ENCODE measurements at regions not wholly inside any gene's neighbourhood (a gene's known extent, or its start where the extent isn't known, plus 50 kb on each side); places are given as distances from the start of the nearest gene placed in this dataset.

DNA sequence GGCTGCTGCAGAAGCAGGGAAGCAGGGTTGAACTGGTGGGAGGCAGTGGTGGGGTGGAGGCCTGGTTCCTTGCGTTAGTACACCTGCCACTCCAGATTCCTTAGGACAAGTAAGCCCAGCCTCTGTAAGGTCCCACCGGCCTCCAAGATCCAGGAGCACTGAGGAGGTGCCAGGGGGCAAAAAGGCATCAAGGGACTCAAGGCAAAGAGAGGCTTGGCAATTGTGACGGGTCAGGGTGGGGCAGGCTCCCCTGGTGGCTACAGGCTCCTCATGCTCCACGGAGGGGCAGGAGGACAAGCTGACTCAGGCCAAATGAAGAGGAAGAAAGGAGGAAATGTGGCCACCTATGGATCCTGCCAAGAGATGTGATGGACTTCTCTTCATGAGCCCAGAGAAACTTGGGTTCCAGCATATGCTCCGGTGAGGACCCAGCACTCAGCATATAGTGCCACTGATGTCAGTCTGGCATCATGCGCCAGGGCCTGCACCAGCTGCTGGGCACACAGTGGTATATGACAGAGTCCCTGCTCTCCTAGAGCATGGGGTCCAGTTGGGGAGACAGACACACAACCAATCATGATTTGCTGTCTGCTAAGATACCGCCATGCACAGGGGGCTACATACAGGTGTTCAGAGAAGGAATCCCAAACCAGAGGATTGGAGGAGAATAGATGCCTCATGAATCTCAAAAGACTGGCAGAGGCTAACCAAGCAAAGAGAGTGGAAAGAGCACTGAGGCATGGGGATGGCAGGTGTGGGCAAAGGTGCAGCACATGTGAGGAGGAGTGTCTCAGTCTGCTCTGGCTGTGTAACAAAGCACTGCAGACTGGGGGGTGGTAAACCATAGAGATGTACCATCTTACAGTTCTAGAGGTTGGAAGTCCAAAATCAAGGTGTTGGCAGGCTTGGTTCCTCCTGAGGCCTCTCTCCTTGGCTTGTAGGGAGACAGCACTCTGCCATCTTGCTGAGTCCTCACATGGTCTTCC, 249.7 kb downstream of the RHOU start:
- no peak for ATAC-seq (ENCODE audit: low read depth)
- Histone ChIP-seq H3K27ac (ENCODE audit: poor library complexity, severe bottlenecking) (no peak overlapping the region), H3K9me3 (ENCODE audit: severe bottlenecking) (no peaks in the 10 kb centered on the region), H3K27me3 (ENCODE audit: insufficient read depth, poor library complexity, severe bottlenecking) (no peaks in the 10 kb centered on the region), H3K36me3 (ENCODE audit: low read depth) (no peaks in the 10 kb centered on the region), H3K4me1 (ENCODE audit: insufficient read depth, poor library complexity, severe bottlenecking) (no peaks in the 10 kb centered on the region), H3K4me3 (ENCODE audit: severe bottlenecking) (no peak overlapping the region)
- TF ChIP-seq, protein P1, sequence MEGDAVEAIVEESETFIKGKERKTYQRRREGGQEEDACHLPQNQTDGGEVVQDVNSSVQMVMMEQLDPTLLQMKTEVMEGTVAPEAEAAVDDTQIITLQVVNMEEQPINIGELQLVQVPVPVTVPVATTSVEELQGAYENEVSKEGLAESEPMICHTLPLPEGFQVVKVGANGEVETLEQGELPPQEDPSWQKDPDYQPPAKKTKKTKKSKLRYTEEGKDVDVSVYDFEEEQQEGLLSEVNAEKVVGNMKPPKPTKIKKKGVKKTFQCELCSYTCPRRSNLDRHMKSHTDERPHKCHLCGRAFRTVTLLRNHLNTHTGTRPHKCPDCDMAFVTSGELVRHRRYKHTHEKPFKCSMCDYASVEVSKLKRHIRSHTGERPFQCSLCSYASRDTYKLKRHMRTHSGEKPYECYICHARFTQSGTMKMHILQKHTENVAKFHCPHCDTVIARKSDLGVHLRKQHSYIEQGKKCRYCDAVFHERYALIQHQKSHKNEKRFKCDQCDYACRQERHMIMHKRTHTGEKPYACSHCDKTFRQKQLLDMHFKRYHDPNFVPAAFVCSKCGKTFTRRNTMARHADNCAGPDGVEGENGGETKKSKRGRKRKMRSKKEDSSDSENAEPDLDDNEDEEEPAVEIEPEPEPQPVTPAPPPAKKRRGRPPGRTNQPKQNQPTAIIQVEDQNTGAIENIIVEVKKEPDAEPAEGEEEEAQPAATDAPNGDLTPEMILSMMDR (IDR thresholded peaks at IDR 0.05; ENCODE audit: poor library complexity, severe bottlenecking): no peak
- DNase-seq (ENCODE audit: low spot score): no peak

DNA sequence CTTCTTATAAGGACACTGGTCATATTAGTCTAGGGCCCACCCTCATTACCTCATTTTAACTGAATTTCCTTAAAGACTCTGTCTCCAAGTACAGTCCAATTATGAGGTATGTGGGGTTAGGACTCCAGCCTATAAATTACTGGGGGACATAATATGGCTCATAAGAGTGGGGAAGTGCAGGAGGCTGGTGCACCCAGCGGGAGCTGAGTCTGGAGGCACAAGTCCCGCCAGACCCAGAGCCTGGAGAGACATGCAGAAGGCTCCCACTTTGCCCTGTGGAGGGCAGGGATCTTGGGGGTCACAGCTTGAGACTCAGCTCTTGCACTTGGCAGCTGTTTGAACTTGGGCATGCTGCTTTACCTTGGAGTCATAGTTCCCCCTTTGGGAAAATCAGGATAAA, 250.4 kb downstream of the RHOU start:
- H3K27ac ChIP-seq (ENCODE audit: poor library complexity, severe bottlenecking): no peak overlapping the region
- TF ChIP-seq, protein P1 (IDR thresholded peaks at IDR 0.05; ENCODE audit: poor library complexity, severe bottlenecking): no peak
- no peaks in the 10 kb centered on the region for H3K9me3 ChIP-seq (ENCODE audit: severe bottlenecking)
- no peak overlapping the region for H3K4me3 ChIP-seq (ENCODE audit: severe bottlenecking)
- no peaks in the 10 kb centered on the region for H3K27me3 ChIP-seq (ENCODE audit: insufficient read depth, poor library complexity, severe bottlenecking)
- ATAC-seq (ENCODE audit: low read depth) (no peak), DNase-seq (ENCODE audit: low spot score) (no peak)
- H3K36me3 ChIP-seq (ENCODE audit: low read depth): no peaks in the 10 kb centered on the region
- H3K4me1 ChIP-seq (ENCODE audit: insufficient read depth, poor library complexity, severe bottlenecking): no peaks in the 10 kb centered on the region

DNA sequence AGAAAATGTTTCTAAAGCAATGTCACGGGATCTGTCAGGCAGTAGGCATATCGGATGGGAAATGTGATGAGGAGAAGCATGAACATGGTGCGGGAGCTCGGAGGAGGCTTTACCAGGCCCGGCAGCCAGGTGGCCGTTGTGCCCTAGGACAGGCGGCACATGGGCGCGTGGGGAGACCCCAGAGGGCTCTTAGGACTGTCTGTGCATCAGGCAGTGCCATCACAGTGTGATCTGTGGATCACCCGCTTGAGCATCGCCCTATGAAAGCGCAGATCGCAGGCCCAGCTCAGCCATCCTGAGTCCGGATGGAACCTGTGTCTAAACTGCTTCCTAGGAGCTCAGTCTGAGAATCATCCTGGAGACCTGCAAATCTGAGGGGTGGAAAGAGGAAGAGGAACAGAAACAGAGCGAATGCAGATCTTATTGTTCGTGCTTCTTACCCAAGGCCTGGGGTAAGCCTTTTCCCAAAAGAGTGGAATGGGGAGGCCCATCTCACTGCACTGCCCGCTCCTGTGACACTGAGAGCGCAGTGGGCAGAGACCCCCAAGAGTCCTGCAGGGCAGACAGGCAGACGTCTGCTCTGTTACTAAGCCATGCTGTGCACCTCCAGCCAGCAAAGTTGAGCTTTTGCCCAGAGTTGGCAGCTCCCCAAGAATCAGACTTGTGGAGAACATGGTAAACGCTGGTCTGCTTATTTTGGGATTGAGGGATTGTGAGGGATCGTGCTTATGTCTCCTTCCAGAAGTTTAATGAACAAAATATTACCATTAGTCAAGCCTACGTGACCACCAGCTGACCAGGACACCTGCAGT, 251.0 kb downstream of the RHOU start:
- no peaks in the 10 kb centered on the region for H3K9me3 ChIP-seq (ENCODE audit: severe bottlenecking)
- ATAC-seq (ENCODE audit: low read depth): no peak
- no peak for DNase-seq (ENCODE audit: low spot score)
- no peaks in the 10 kb centered on the region for H3K27me3 ChIP-seq (ENCODE audit: insufficient read depth, poor library complexity, severe bottlenecking)
- TF ChIP-seq, protein P1 (IDR thresholded peaks at IDR 0.05; ENCODE audit: poor library complexity, severe bottlenecking): no peak
- no peaks in the 10 kb centered on the region for H3K36me3 ChIP-seq (ENCODE audit: low read depth)
- no peak overlapping the region for H3K27ac ChIP-seq (ENCODE audit: poor library complexity, severe bottlenecking)
- H3K4me3 ChIP-seq (ENCODE audit: severe bottlenecking): no peak overlapping the region
- H3K4me1 ChIP-seq (ENCODE audit: insufficient read depth, poor library complexity, severe bottlenecking): no peaks in the 10 kb centered on the region

DNA sequence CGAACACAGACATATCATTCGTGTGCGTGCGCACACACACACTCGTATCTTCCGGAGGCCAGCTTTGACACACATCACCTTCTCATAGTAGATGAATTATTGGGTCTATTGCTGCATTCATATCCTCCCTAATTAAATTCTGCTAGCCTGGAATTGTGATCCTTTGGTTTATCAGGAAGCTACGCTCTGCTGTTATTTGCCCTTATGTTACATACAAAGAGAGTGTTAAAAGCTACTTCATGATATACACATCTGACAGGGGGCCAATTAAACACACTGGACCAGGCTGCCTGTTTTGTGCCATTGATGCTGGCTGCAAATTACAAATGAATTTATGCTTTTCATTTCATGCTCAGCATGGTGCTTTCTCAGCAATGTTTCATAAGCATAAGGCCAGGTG, 252.0 kb downstream of the RHOU start:
- no peaks in the 10 kb centered on the region for H3K9me3 ChIP-seq (ENCODE audit: severe bottlenecking)
- no peaks in the 10 kb centered on the region for H3K27me3 ChIP-seq (ENCODE audit: insufficient read depth, poor library complexity, severe bottlenecking)
- no peak overlapping the region for H3K27ac ChIP-seq (ENCODE audit: poor library complexity, severe bottlenecking)
- ATAC-seq (ENCODE audit: low read depth) (no peak), DNase-seq (ENCODE audit: low spot score) (no peak)
- TF ChIP-seq, protein P1 (IDR thresholded peaks at IDR 0.05; ENCODE audit: poor library complexity, severe bottlenecking): no peak
- no peaks in the 10 kb centered on the region for H3K4me1 ChIP-seq (ENCODE audit: insufficient read depth, poor library complexity, severe bottlenecking)
- H3K4me3 ChIP-seq (ENCODE audit: severe bottlenecking): no peak overlapping the region
- no peaks in the 10 kb centered on the region for H3K36me3 ChIP-seq (ENCODE audit: low read depth)

Data from RWPE2 (cell line).